ENCODE measurements at regions not wholly inside any gene's neighbourhood (a gene's known extent, or its start where the extent isn't known, plus 50 kb on each side); places are given as distances from the start of the nearest gene placed in this dataset.
A peak's percentile ranks its signal among the peaks of the same experiment; 100 is the strongest.

- TF ChIP-seq CTCF (IDR thresholded peaks at IDR 0.05; ENCODE audit: borderline replicate concordance, insufficient read depth, low read depth, low read length): no peak
- no peak overlapping the region for H3K4me3 ChIP-seq (ENCODE audit: low read depth, low read length)
Measured at GRCh38 chr9:13352451-13352979, 73.0 kb upstream of the MPDZ start.

GRCh38 chr9:13351778-13352386 is 72.4 kb upstream of the MPDZ start:
- no peak overlapping the region for H3K4me3 ChIP-seq (ENCODE audit: low read depth, low read length)
- peak; percentile 18; the same call in 1 of the 2 replicates for TF ChIP-seq CTCF (IDR thresholded peaks at IDR 0.05; ENCODE audit: borderline replicate concordance, insufficient read depth, low read depth, low read length)

- no peak overlapping the region for H3K4me3 ChIP-seq (ENCODE audit: low read depth, low read length)
- no peak for TF ChIP-seq CTCF (IDR thresholded peaks at IDR 0.05; ENCODE audit: borderline replicate concordance, insufficient read depth, low read depth, low read length)
Measured at GRCh38 chr9:13332571-13332970, 53.1 kb upstream of the MPDZ start.

- TF ChIP-seq CTCF (IDR thresholded peaks at IDR 0.05; ENCODE audit: borderline replicate concordance, insufficient read depth, low read depth, low read length): no peak
- H3K4me3 ChIP-seq (ENCODE audit: low read depth, low read length): no peak overlapping the region
Measured at GRCh38 chr9:13331320-13331719, 51.8 kb upstream of the MPDZ start.

GRCh38 chr9:13330396-13331004 is 51.0 kb upstream of the MPDZ start:
- no peak overlapping the region for H3K4me3 ChIP-seq (ENCODE audit: low read depth, low read length)
- no peak for TF ChIP-seq CTCF (IDR thresholded peaks at IDR 0.05; ENCODE audit: borderline replicate concordance, insufficient read depth, low read depth, low read length)
